HG02938 (cell line): ENCODE measurements at regions not wholly inside any gene's neighbourhood (a gene's known extent, or its start where the extent isn't known, plus 50 kb on each side); places are given as distances from the start of the nearest gene placed in this dataset.
A peak's percentile ranks its signal among the peaks of the same experiment; 100 is the strongest.

ENCODE experiments used
- ATAC-seq: cut with Tn5 transposase; IDR thresholded peaks from one replicate; pipeline ENCODE4 v1.9.1; 2021; ENCODE audit warnings: mild to moderate bottlenecking, moderate library complexity; ENCODE audit not compliant: unreplicated experiment

- ATAC-seq, result peak; percentile 75
Observed at GRCh38 chr15:47824147-47824546, 106.8 kb downstream of the SEMA6D start.

- no peak for ATAC-seq
Observed at GRCh38 chr15:47829667-47830066, 112.4 kb downstream of the SEMA6D start.

DNA sequence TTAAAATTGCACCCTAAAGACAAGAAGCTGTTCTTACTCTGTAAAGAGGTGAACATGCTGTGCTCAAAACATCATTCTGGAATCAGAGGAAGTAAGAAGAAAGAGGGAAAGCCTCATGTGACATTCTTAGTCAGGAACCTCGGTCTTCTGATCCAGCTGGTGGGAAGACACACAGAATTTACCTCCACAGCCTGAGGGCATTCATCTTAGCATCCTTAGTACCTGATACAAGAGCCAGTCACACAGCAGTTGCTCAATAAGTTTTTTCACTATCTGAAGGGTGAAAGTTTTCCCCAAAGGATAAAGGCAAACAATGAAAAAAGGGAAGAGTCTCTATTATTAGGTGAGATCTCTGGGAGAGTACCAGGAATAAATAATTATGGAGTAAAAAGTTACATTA, 116.8 kb downstream of the SEMA6D start:
- ATAC-seq, result no peak

- no peak for ATAC-seq
Observed at GRCh38 chr15:47839233-47839825, 122.0 kb downstream of the SEMA6D start.

- ATAC-seq, result no peak
Observed at GRCh38 chr15:47843124-47843663, 125.9 kb downstream of the SEMA6D start.

- no peak for ATAC-seq
Observed at GRCh38 chr15:47844437-47844836, 127.1 kb downstream of the SEMA6D start.

GRCh38 chr15:47846128-47846868, 129.0 kb downstream of the SEMA6D start:
- ATAC-seq, result no peak

- ATAC-seq, result no peak
Observed at GRCh38 chr15:47846876-47847275, 129.6 kb downstream of the SEMA6D start.

DNA sequence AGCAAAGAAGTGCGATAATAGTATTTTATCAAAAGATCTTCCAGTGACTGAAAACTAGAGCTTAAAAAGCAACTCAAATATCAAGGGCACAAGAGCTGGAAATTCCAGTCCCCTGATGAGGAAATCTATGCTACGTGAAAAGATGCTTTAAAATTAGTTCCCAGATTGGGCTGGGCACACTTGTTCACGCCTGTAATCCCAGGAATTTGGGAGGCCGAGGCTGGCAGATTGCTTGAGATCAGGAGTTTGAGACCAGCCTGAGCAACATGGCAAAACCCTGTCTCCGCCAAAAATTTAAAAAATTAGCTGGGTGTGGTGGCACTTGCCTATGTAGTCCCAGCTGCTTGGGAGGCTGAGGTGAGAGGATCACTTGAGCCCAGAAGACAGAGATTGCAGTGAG, 138.8 kb downstream of the SEMA6D start:
- ATAC-seq, result no peak

GRCh38 chr15:47857014-47857775, 139.9 kb downstream of the SEMA6D start:
- no peak for ATAC-seq

GRCh38 chr15:47857776-47858167, 140.5 kb downstream of the SEMA6D start:
- no peak for ATAC-seq

- no peak for ATAC-seq
Observed at GRCh38 chr15:47861111-47861903, 144.0 kb downstream of the SEMA6D start.

GRCh38 chr15:47862402-47862801, 145.1 kb downstream of the SEMA6D start:
- peak; percentile 78 for ATAC-seq

GRCh38 chr15:47866446-47866845, 149.1 kb downstream of the SEMA6D start:
- ATAC-seq, result no peak

DNA sequence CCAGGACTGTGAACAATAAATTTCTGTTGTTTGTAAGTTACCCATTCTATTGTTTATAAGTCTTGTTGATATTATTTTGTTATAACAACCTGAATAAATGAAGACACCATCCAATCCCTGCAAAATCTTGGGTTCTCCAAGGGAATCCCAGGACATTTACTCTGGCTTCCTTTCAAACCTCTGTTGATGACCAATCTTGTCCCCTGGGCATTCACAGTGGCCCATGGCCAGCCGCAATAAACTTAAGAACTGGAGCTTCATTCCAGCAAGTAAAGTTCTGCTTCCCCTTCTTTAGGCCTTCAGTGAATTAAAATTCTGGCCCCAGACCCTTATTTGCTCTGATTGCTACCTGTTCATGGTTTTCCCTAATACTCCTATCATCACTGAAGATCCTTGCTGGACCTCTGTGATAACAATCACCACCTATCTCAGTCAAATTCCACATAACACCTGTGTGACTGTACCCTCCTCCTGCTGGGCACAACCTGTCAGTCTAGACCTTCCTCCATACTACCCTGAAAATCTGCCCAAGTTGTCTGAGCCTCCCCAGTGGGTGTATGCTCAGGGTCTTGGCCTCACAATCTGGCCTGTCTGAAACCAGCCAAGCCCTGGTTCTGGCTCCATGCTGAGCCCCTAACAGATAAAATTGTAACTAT, 153.1 kb downstream of the SEMA6D start:
- no peak for ATAC-seq

GRCh38 chr15:47870956-47871625, 153.8 kb downstream of the SEMA6D start:
- ATAC-seq, result no peak

DNA sequence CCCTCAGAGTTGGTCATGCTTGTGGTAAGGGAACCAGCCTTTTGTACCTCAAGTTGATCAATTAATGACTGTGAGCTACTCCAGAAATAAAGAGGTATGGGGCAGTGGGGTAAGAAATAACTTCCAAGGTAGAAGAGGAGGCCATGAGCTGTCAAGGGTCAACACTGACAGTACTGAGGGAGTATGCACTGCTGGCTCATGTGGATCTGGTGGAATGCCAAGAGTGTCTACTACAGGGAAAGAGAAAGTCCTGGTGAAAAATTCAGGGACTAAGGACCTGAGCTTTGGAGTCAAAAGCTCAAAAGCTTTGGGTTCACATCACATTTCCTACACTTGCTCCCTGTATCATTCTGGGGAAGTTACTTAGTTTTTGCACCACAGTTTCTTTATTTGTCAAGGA, 154.9 kb downstream of the SEMA6D start:
- ATAC-seq, result no peak

GRCh38 chr15:47872869-47873432, 155.6 kb downstream of the SEMA6D start:
- no peak for ATAC-seq

GRCh38 chr15:47876986-47877385, 159.7 kb downstream of the SEMA6D start:
- ATAC-seq, result no peak

DNA sequence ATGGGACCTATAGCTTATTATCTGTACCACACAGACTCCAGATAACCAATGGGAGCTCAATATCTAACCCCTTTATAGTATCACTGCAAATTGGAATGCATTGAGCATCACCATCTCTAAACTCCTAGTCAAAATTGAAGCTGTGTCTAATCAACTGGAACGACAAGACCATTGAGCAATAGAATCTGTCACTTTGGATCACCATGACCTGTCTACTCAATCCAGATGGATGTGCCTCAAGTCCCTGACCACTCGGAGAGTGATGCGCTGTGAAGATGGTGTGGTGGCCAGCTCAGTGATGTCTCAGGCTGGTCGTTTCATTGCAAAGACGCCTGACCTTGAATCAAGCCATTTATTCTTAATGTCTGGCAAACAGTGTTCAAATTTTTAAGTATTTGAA, 160.5 kb downstream of the SEMA6D start:
- ATAC-seq, result no peak
